Astrocyte (in vitro differentiated cells and primary cell): ENCODE measurements at regions not wholly inside any gene's neighbourhood (a gene's known extent, or its start where the extent isn't known, plus 50 kb on each side); places are given as distances from the start of the nearest gene placed in this dataset.

Experiments used
- CTCF ChIP-seq: IDR thresholded peaks from 2 replicates; pipeline ENCODE4 v1.5.1; 2011; ENCODE audit warnings: low read depth, mild to moderate bottlenecking, inconsistent platforms, low read length, moderate library complexity; ENCODE audit not compliant: insufficient read depth
- EZH2 ChIP-seq: IDR thresholded peaks from 2 replicates; pipeline ENCODE4 v1.6.1; 2012; ENCODE audit warnings: mild to moderate bottlenecking, low read length, inconsistent platforms; ENCODE audit not compliant: insufficient read depth

- TF ChIP-seq CTCF (no peak), EZH2 (no peak)
These were observed 87.3 kb downstream of the RSPH3 start for GRCh38 chr6:158912655-158913054.
